ENCODE measurements at regions not wholly inside any gene's neighbourhood (a gene's known extent, or its start where the extent isn't known, plus 50 kb on each side); places are given as distances from the start of the nearest gene placed in this dataset.
"Not testable (repeated sequence)": the region's sequence is repeated elsewhere in the genome, so short reads cannot be mapped to it uniquely, and the experiment has no call there.

- Histone ChIP-seq H3K27ac (ENCODE audit: low read depth, low read length) (no peak overlapping the region), H3K9me3 (ENCODE audit: control insufficient read depth in 5 of 5, low read length in 5 of 5) (peaks cover 0 to 2% (median 0%) of the 10 kb centered on the region in 5 donors), H3K9ac (ENCODE audit: low read length in 5 of 5) (no peak overlapping the region), H3K4me1 (ENCODE audit: control insufficient read depth in 5 of 5, insufficient read depth in 5 of 5, low read length in 5 of 5) (no peaks in the 10 kb centered on the region), H3K27me3 (ENCODE audit: control insufficient read depth in 5 of 5, insufficient read depth in 4 of 5, low read length in 5 of 5) (no peaks in the 10 kb centered on the region), H3K4me3 (ENCODE audit: low read depth in 1 of 5, low read length in 5 of 5) (no peak overlapping the region), H3K36me3 (ENCODE audit: control insufficient read depth in 5 of 5, insufficient read depth in 5 of 5, low read length in 5 of 5) (no peaks in the 10 kb centered on the region)
Measured at GRCh38 chr13:109949397-109949796, 163.0 kb upstream of the IRS2 start.

GRCh38 chr13:109947006-109947405 lies 160.6 kb upstream of the IRS2 start:
- Histone ChIP-seq H3K36me3 (ENCODE audit: control insufficient read depth in 5 of 5, insufficient read depth in 5 of 5, low read length in 5 of 5) (no peaks in the 10 kb centered on the region), H3K27me3 (ENCODE audit: control insufficient read depth in 5 of 5, insufficient read depth in 4 of 5, low read length in 5 of 5) (no peaks in the 10 kb centered on the region), H3K4me1 (ENCODE audit: control insufficient read depth in 5 of 5, insufficient read depth in 5 of 5, low read length in 5 of 5) (no peaks in the 10 kb centered on the region), H3K9me3 (ENCODE audit: control insufficient read depth in 5 of 5, low read length in 5 of 5) (peaks cover 0 to 2% (median 0%) of the 10 kb centered on the region in 5 donors), H3K27ac (ENCODE audit: low read depth, low read length) (no peak overlapping the region), H3K4me3 (ENCODE audit: low read depth in 1 of 5, low read length in 5 of 5) (no peak overlapping the region), H3K9ac (ENCODE audit: low read length in 5 of 5) (no peak overlapping the region)

- Histone ChIP-seq H3K27ac (ENCODE audit: low read depth, low read length) (no peak overlapping the region), H3K4me3 (ENCODE audit: low read depth in 1 of 5, low read length in 5 of 5) (no peak overlapping the region), H3K9me3 (ENCODE audit: control insufficient read depth in 5 of 5, low read length in 5 of 5) (peaks cover 0 to 2% (median 0%) of the 10 kb centered on the region in 5 donors), H3K9ac (ENCODE audit: low read length in 5 of 5) (no peak overlapping the region), H3K36me3 (ENCODE audit: control insufficient read depth in 5 of 5, insufficient read depth in 5 of 5, low read length in 5 of 5) (no peaks in the 10 kb centered on the region), H3K27me3 (ENCODE audit: control insufficient read depth in 5 of 5, insufficient read depth in 4 of 5, low read length in 5 of 5) (no peaks in the 10 kb centered on the region), H3K4me1 (ENCODE audit: control insufficient read depth in 5 of 5, insufficient read depth in 5 of 5, low read length in 5 of 5) (no peaks in the 10 kb centered on the region)
Measured at GRCh38 chr13:109945206-109945960, 159.0 kb upstream of the IRS2 start.

GRCh38 chr13:109941951-109942350 lies 155.6 kb upstream of the IRS2 start:
- peaks cover 0 to 2% (median 0%) of the 10 kb centered on the region in 5 donors for H3K9me3 ChIP-seq (ENCODE audit: control insufficient read depth in 5 of 5, low read length in 5 of 5)
- no peak overlapping the region for H3K9ac ChIP-seq (ENCODE audit: low read length in 5 of 5)
- H3K36me3 ChIP-seq (ENCODE audit: control insufficient read depth in 5 of 5, insufficient read depth in 5 of 5, low read length in 5 of 5) = no peaks in the 10 kb centered on the region
- H3K4me1 ChIP-seq (ENCODE audit: control insufficient read depth in 5 of 5, insufficient read depth in 5 of 5, low read length in 5 of 5) = peaks cover 0 to 10% (median 3%) of the 10 kb centered on the region in 5 donors
- H3K27me3 ChIP-seq (ENCODE audit: control insufficient read depth in 5 of 5, insufficient read depth in 4 of 5, low read length in 5 of 5) = no peaks in the 10 kb centered on the region
- H3K4me3 ChIP-seq (ENCODE audit: low read depth in 1 of 5, low read length in 5 of 5) = no peak overlapping the region
- H3K27ac ChIP-seq (ENCODE audit: low read depth, low read length) = no peak overlapping the region

- no peak overlapping the region for H3K27ac ChIP-seq (ENCODE audit: low read depth, low read length)
- peaks cover 0 to 10% (median 3%) of the 10 kb centered on the region in 5 donors for H3K4me1 ChIP-seq (ENCODE audit: control insufficient read depth in 5 of 5, insufficient read depth in 5 of 5, low read length in 5 of 5)
- no peaks in the 10 kb centered on the region for H3K27me3 ChIP-seq (ENCODE audit: control insufficient read depth in 5 of 5, insufficient read depth in 4 of 5, low read length in 5 of 5)
- H3K9ac ChIP-seq (ENCODE audit: low read length in 5 of 5) = no peak overlapping the region
- no peaks in the 10 kb centered on the region for H3K36me3 ChIP-seq (ENCODE audit: control insufficient read depth in 5 of 5, insufficient read depth in 5 of 5, low read length in 5 of 5)
- H3K9me3 ChIP-seq (ENCODE audit: control insufficient read depth in 5 of 5, low read length in 5 of 5) = peaks cover 0 to 2% (median 0%) of the 10 kb centered on the region in 5 donors
- no peak overlapping the region for H3K4me3 ChIP-seq (ENCODE audit: low read depth in 1 of 5, low read length in 5 of 5)
Measured at GRCh38 chr13:109941221-109941620, 154.8 kb upstream of the IRS2 start.

GRCh38 chr13:109940637-109941036 lies 154.3 kb upstream of the IRS2 start:
- H3K4me3 ChIP-seq (ENCODE audit: low read depth in 1 of 5, low read length in 5 of 5) = no peak overlapping the region
- H3K27ac ChIP-seq (ENCODE audit: low read depth, low read length) = no peak overlapping the region
- H3K36me3 ChIP-seq (ENCODE audit: control insufficient read depth in 5 of 5, insufficient read depth in 5 of 5, low read length in 5 of 5) = no peaks in the 10 kb centered on the region
- no peaks in the 10 kb centered on the region for H3K27me3 ChIP-seq (ENCODE audit: control insufficient read depth in 5 of 5, insufficient read depth in 4 of 5, low read length in 5 of 5)
- H3K4me1 ChIP-seq (ENCODE audit: control insufficient read depth in 5 of 5, insufficient read depth in 5 of 5, low read length in 5 of 5) = peaks cover 0 to 10% (median 3%) of the 10 kb centered on the region in 5 donors
- peaks cover 0 to 2% (median 0%) of the 10 kb centered on the region in 5 donors for H3K9me3 ChIP-seq (ENCODE audit: control insufficient read depth in 5 of 5, low read length in 5 of 5)
- H3K9ac ChIP-seq (ENCODE audit: low read length in 5 of 5) = no peak overlapping the region

GRCh38 chr13:109939838-109940237 lies 153.5 kb upstream of the IRS2 start:
- Histone ChIP-seq H3K27ac (ENCODE audit: low read depth, low read length) (no peak overlapping the region), H3K4me3 (ENCODE audit: low read depth in 1 of 5, low read length in 5 of 5) (no peak overlapping the region), H3K9ac (ENCODE audit: low read length in 5 of 5) (no peak overlapping the region), H3K9me3 (ENCODE audit: control insufficient read depth in 5 of 5, low read length in 5 of 5) (peaks cover 0 to 2% (median 0%) of the 10 kb centered on the region in 5 donors), H3K4me1 (ENCODE audit: control insufficient read depth in 5 of 5, insufficient read depth in 5 of 5, low read length in 5 of 5) (peaks cover 0 to 10% (median 3%) of the 10 kb centered on the region in 5 donors), H3K27me3 (ENCODE audit: control insufficient read depth in 5 of 5, insufficient read depth in 4 of 5, low read length in 5 of 5) (no peaks in the 10 kb centered on the region), H3K36me3 (ENCODE audit: control insufficient read depth in 5 of 5, insufficient read depth in 5 of 5, low read length in 5 of 5) (no peaks in the 10 kb centered on the region)

- Histone ChIP-seq H3K4me3 (ENCODE audit: low read depth in 1 of 5, low read length in 5 of 5) (no peak overlapping the region), H3K36me3 (ENCODE audit: control insufficient read depth in 5 of 5, insufficient read depth in 5 of 5, low read length in 5 of 5) (no peaks in the 10 kb centered on the region), H3K9ac (ENCODE audit: low read length in 5 of 5) (no peak overlapping the region), H3K27ac (ENCODE audit: low read depth, low read length) (no peak overlapping the region), H3K9me3 (ENCODE audit: control insufficient read depth in 5 of 5, low read length in 5 of 5) (peaks cover 0 to 5% (median 0%) of the 10 kb centered on the region in 5 donors), H3K27me3 (ENCODE audit: control insufficient read depth in 5 of 5, insufficient read depth in 4 of 5, low read length in 5 of 5) (no peaks in the 10 kb centered on the region), H3K4me1 (ENCODE audit: control insufficient read depth in 5 of 5, insufficient read depth in 5 of 5, low read length in 5 of 5) (peaks cover 0 to 10% (median 3%) of the 10 kb centered on the region in 5 donors)
Measured at GRCh38 chr13:109939180-109939579, 152.8 kb upstream of the IRS2 start.

- no peaks in the 10 kb centered on the region for H3K36me3 ChIP-seq (ENCODE audit: control insufficient read depth in 5 of 5, insufficient read depth in 5 of 5, low read length in 5 of 5)
- H3K4me3 ChIP-seq (ENCODE audit: low read depth in 1 of 5, low read length in 5 of 5) = no peak overlapping the region
- H3K27me3 ChIP-seq (ENCODE audit: control insufficient read depth in 5 of 5, insufficient read depth in 4 of 5, low read length in 5 of 5) = no peaks in the 10 kb centered on the region
- no peak overlapping the region for H3K9ac ChIP-seq (ENCODE audit: low read length in 5 of 5)
- no peak overlapping the region for H3K27ac ChIP-seq (ENCODE audit: low read depth, low read length)
- peaks cover 0 to 5% (median 0%) of the 10 kb centered on the region in 5 donors for H3K9me3 ChIP-seq (ENCODE audit: control insufficient read depth in 5 of 5, low read length in 5 of 5)
- H3K4me1 ChIP-seq (ENCODE audit: control insufficient read depth in 5 of 5, insufficient read depth in 5 of 5, low read length in 5 of 5) = peaks cover 0 to 10% (median 3%) of the 10 kb centered on the region in 5 donors
Measured at GRCh38 chr13:109938255-109938936, 152.0 kb upstream of the IRS2 start.

- H3K4me3 ChIP-seq (ENCODE audit: low read depth in 1 of 5, low read length in 5 of 5); H3K9ac ChIP-seq (ENCODE audit: low read length in 5 of 5); H3K36me3 ChIP-seq (ENCODE audit: control insufficient read depth in 5 of 5, insufficient read depth in 5 of 5, low read length in 5 of 5); H3K27ac ChIP-seq (ENCODE audit: low read depth, low read length); H3K27me3 ChIP-seq (ENCODE audit: control insufficient read depth in 5 of 5, insufficient read depth in 4 of 5, low read length in 5 of 5); H3K9me3 ChIP-seq (ENCODE audit: control insufficient read depth in 5 of 5, low read length in 5 of 5): not testable (repeated sequence)
- H3K4me1 ChIP-seq (ENCODE audit: control insufficient read depth in 5 of 5, insufficient read depth in 5 of 5, low read length in 5 of 5) = peaks cover 0 to 10% (median 3%) of the 10 kb centered on the region in 5 donors
Measured at GRCh38 chr13:109934520-109934919, 148.1 kb upstream of the IRS2 start.
